Left colon (tissue), 2 donors: ENCODE measurements at regions not wholly inside any gene's neighbourhood (a gene's known extent, or its start where the extent isn't known, plus 50 kb on each side); places are given as distances from the start of the nearest gene placed in this dataset.
A peak's percentile ranks its signal among the peaks of the same experiment; 100 is the strongest.
"Not testable (repeated sequence)": the region's sequence is repeated elsewhere in the genome, so short reads cannot be mapped to it uniquely, and the experiment has no call there.

Experiments
- ATAC-seq: fragments of 200-7000 bp; cut with Tn5 transposase; one replicate; pipeline ENCODE4 v1.9.1; 2020; ENCODE audit warnings: mild to moderate bottlenecking, moderate library complexity
- DNase-seq, 2 donors: peaks; one replicate each; pipeline ENCODE4 v3.0.0-alpha.2; 2020
- intact Hi-C, 2 donors: fragments of 100-400 bp; cut with DNase I in 1 of 2; cut with micrococcal nuclease in 1 of 2; formaldehyde crosslinking; loops; one replicate each; pipeline versions ENCODE4 v1.11.2 to v1.14.0; 2022; cut with DNase I, micrococcal nuclease
- donor health status: DM: no; HTN: no; CAD: no.
- donor health status: DM: yes; HTN: yes; CAD: no.

GRCh38 chr7:26076691-26077090 is 75.3 kb upstream of the NFE2L3 start:
- DNase-seq (no peak), ATAC-seq (no peak)
- intact Hi-C loops = no loop called here

- DNase-seq = peak; percentile 74 to 84
- peak; percentile 82 for ATAC-seq
- intact Hi-C loops = no loop called here
These were observed 73.3 kb upstream of the NFE2L3 start for GRCh38 chr7:26078437-26079336.

GRCh38 chr7:26081638-26082037 is 70.4 kb upstream of the NFE2L3 start:
- intact Hi-C loops = loop anchor here in 1 of 2 donors (5.0 kb wide), 1 partner anchor 286 kb away; no protein-coding TSS in a partner anchor
- DNase-seq (peak in 1 of 2 donors; percentile 41), ATAC-seq (peak; percentile 97)

GRCh38 chr7:26083113-26083512 is 68.9 kb upstream of the NFE2L3 start:
- intact Hi-C loops = loop anchor here in 1 of 2 donors (5.0 kb wide), 1 partner anchor 284 kb away; no protein-coding TSS in a partner anchor
- no peak for DNase-seq
- no peak for ATAC-seq

GRCh38 chr7:26084418-26084817 is 67.6 kb upstream of the NFE2L3 start:
- ATAC-seq (no peak), DNase-seq (no peak)
- intact Hi-C loops = loop anchor here in 1 of 2 donors (5.0 kb wide), 1 partner anchor 283 kb away; no protein-coding TSS in a partner anchor

- ATAC-seq (no peak), DNase-seq (no peak)
- intact Hi-C loops = no loop called here
These were observed 66.2 kb upstream of the NFE2L3 start for GRCh38 chr7:26085771-26086170.

GRCh38 chr7:26087321-26088091 is 64.5 kb upstream of the NFE2L3 start:
- ATAC-seq = no peak
- DNase-seq = no peak
- intact Hi-C loops = no loop called here

- ATAC-seq, intact Hi-C loops: not testable (repeated sequence)
These were observed 62.5 kb upstream of the NFE2L3 start for GRCh38 chr7:26089469-26089868.

GRCh38 chr7:26090927-26091519 is 61.0 kb upstream of the NFE2L3 start:
- ATAC-seq = peak; percentile 82
- DNase-seq = no peak
- intact Hi-C loops = loop anchor here in 1 of 2 donors (10.0 kb wide), 1 partner anchor 104 kb away; no protein-coding TSS in a partner anchor

More at GRCh38 chr7:26089469-26089868, 62.5 kb upstream of the NFE2L3 start:
- DNase-seq = not testable (repeated sequence)

GRCh38 chr7:26091933-26092332 is 60.1 kb upstream of the NFE2L3 start:
- DNase-seq (no peak), ATAC-seq (no peak)
- intact Hi-C loops = loop anchor here in 1 of 2 donors (10.0 kb wide), 1 partner anchor 103 kb away; no protein-coding TSS in a partner anchor

GRCh38 chr7:26093023-26093422 is 59.0 kb upstream of the NFE2L3 start:
- ATAC-seq = no peak
- intact Hi-C loops = loop anchor here in 1 of 2 donors (10.0 kb wide), 1 partner anchor 102 kb away; no protein-coding TSS in a partner anchor
- DNase-seq = no peak

GRCh38 chr7:26096136-26096535 is 55.9 kb upstream of the NFE2L3 start:
- intact Hi-C loops = loop anchor here in 1 of 2 donors (10.0 kb wide), 1 partner anchor 99 kb away; no protein-coding TSS in a partner anchor
- ATAC-seq = no peak
- DNase-seq = no peak

GRCh38 chr7:26097837-26098668 is 53.9 kb upstream of the NFE2L3 start:
- intact Hi-C loops = loop anchor here in 1 of 2 donors (10.0 kb wide), 1 partner anchor 97 kb away; no protein-coding TSS in a partner anchor
- DNase-seq (no peak), ATAC-seq (no peak)

- ATAC-seq = no peak
- DNase-seq = no peak
- intact Hi-C loops = loop anchor here in 1 of 2 donors (10.0 kb wide), 1 partner anchor 96 kb away; no protein-coding TSS in a partner anchor
These were observed 52.8 kb upstream of the NFE2L3 start for GRCh38 chr7:26099236-26099635.

GRCh38 chr7:26100406-26101339 is 51.3 kb upstream of the NFE2L3 start:
- no peak for DNase-seq
- intact Hi-C loops = no loop called here
- ATAC-seq = peak; percentile 27

GRCh38 chr7:26101361-26102151 is 50.4 kb upstream of the NFE2L3 start:
- ATAC-seq (peak; percentile 52), DNase-seq (peak in 1 of 2 donors; percentile 23)
- intact Hi-C loops = no loop called here
